CD4-positive, CD25-positive, alpha-beta regulatory T cell (primary cell): ENCODE measurements at regions not wholly inside any gene's neighbourhood (a gene's known extent, or its start where the extent isn't known, plus 50 kb on each side); places are given as distances from the start of the nearest gene placed in this dataset.

Experiments
- ATAC-seq, 2 donors: fragments of 150-1000 bp; cut with Tn5 transposase; one replicate each; pipeline ENCODE4 v1.10.0; 2021; ENCODE audit warnings: low read depth in 2 of 2, moderate number of reproducible peaks in 2 of 2, moderate library complexity in 1 of 2
- DNase-seq, 3 donors: peaks; one replicate each; pipeline versions ENCODE4 v3.0.0 to v3.0.0-alpha.2; 2012 to 2022; ENCODE audit warnings: mixed read lengths in 1 of 3
- H3K27ac ChIP-seq: one replicate; pipeline ENCODE4 v1.7.0; 2013; ENCODE audit warnings: mild to moderate bottlenecking, low read length; ENCODE audit not compliant: insufficient read depth, poor library complexity, severe bottlenecking
- H3K27me3 ChIP-seq: one replicate; pipeline ENCODE4 v1.7.0; 2013; ENCODE audit warnings: low read length; ENCODE audit not compliant: control insufficient read depth, insufficient read depth
- H3K36me3 ChIP-seq: one replicate; pipeline ENCODE4 v1.7.0; 2013; ENCODE audit warnings: mild to moderate bottlenecking, low read length, moderate library complexity; ENCODE audit not compliant: control insufficient read depth, insufficient read depth
- H3K4me1 ChIP-seq: 2 replicates; pipeline ENCODE4 v1.7.0; 2013; ENCODE audit warnings: mild to moderate bottlenecking, low read length; ENCODE audit not compliant: insufficient read depth, control insufficient read depth, poor library complexity, severe bottlenecking
- H3K4me3 ChIP-seq: one replicate; pipeline ENCODE4 v1.7.0; 2013; ENCODE audit warnings: low read depth, mild to moderate bottlenecking, low read length, moderate library complexity
- H3K9me3 ChIP-seq, 2 experiments: 1 replicate in 1 of 2; 2 replicates in 1 of 2; pipeline ENCODE4 v1.7.0; 2013; ENCODE audit warnings: low read length in 2 of 2, mild to moderate bottlenecking in 1 of 2, moderate library complexity in 1 of 2; ENCODE audit not compliant: control insufficient read depth in 2 of 2
- H3K27ac Mint-ChIP-seq, 3 donors: one replicate each; pipeline ENCODE4 v1.8.0; 2020 to 2022; ENCODE audit warnings: mild to moderate bottlenecking in 3 of 3, mixed read lengths in 3 of 3, moderate library complexity in 2 of 3
- H3K27me3 Mint-ChIP-seq: one replicate; pipeline ENCODE4 v1.8.0; 2022; ENCODE audit warnings: mild to moderate bottlenecking, mixed read lengths
- H3K36me3 Mint-ChIP-seq: one replicate; pipeline ENCODE4 v1.8.0; 2020; ENCODE audit warnings: mixed read lengths
- H3K4me1 Mint-ChIP-seq, 4 donors: one replicate each; pipeline ENCODE4 v1.8.0; 2020 to 2022; ENCODE audit warnings: mixed read lengths in 4 of 4, mild to moderate bottlenecking in 1 of 4
- H3K4me3 Mint-ChIP-seq, 4 donors: one replicate each; pipeline ENCODE4 v1.8.0; 2020 to 2022; ENCODE audit warnings: mild to moderate bottlenecking in 4 of 4, mixed read lengths in 4 of 4, moderate library complexity in 3 of 4
- H3K9me3 Mint-ChIP-seq, 7 donors: one replicate each; pipeline ENCODE4 v1.8.0; 2020 to 2022; ENCODE audit warnings: mixed read lengths in 7 of 7, mild to moderate bottlenecking in 3 of 7, moderate library complexity in 2 of 7

DNA sequence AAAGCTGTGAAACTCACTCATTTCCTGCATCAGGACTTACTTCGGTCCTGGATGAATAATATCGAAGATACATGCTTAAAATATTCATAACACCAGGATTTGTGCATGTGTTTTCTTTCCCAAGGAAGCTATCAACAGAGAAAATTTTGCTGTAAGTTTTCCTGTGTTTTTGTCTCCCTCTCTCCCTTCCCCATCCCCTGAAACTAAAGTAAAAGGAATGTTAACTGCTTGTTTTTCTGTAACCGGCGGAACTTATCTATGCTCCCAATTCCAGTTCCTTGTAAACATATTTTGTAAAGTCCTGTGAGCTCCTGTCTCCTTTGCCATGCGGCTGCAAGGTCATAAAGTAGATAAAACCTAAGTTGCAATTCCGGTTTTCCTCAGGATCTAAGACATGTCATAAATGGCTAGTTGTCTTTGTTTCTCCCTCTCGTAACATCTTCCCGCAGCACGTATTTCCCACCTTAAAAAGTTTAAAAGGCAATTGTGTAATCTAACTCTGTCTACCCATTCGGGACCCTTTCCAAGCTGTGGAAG, 79.0 kb upstream of the POM121L12 start:
- Histone ChIP-seq H3K36me3 (no peaks in the 10 kb centered on the region), H3K9me3 (peaks cover 4% of the 10 kb centered on the region in 2 experiments), H3K4me3 (no peak overlapping the region), H3K27me3 (no peaks in the 10 kb centered on the region), H3K27ac (no peak overlapping the region), H3K4me1 (no peaks in the 10 kb centered on the region)
- H3K4me1 Mint-ChIP-seq = no peaks in the 10 kb centered on the region
- DNase-seq (no peak), ATAC-seq (no peak)
- no peak overlapping the region for H3K27ac Mint-ChIP-seq
- H3K27me3 Mint-ChIP-seq = no peaks in the 10 kb centered on the region
- no peaks in the 10 kb centered on the region for H3K36me3 Mint-ChIP-seq
- H3K4me3 Mint-ChIP-seq = no peak overlapping the region
- peaks cover 0 to 30% (median 6%) of the 10 kb centered on the region in 7 donors for H3K9me3 Mint-ChIP-seq

- Mint-ChIP-seq H3K9me3 (peaks cover 0 to 35% (median 6%) of the 10 kb centered on the region in 7 donors), H3K4me3 (no peak overlapping the region), H3K27me3 (no peaks in the 10 kb centered on the region), H3K27ac (no peak overlapping the region), H3K36me3 (no peaks in the 10 kb centered on the region), H3K4me1 (no peaks in the 10 kb centered on the region)
- Histone ChIP-seq H3K4me3 (no peak overlapping the region), H3K36me3 (no peaks in the 10 kb centered on the region), H3K9me3 (peaks cover 4% of the 10 kb centered on the region in 2 experiments), H3K27me3 (no peaks in the 10 kb centered on the region), H3K4me1 (no peaks in the 10 kb centered on the region), H3K27ac (no peak overlapping the region)
- no peak for DNase-seq
- no peak for ATAC-seq
These were observed 79.9 kb upstream of the POM121L12 start for GRCh38 chr7:52955522-52955921.

- Mint-ChIP-seq H3K36me3 (no peaks in the 10 kb centered on the region), H3K27me3 (no peaks in the 10 kb centered on the region), H3K9me3 (peaks cover 1 to 39% (median 5%) of the 10 kb centered on the region in 7 donors), H3K4me3 (no peak overlapping the region), H3K4me1 (no peaks in the 10 kb centered on the region), H3K27ac (no peak overlapping the region)
- Histone ChIP-seq H3K9me3 (no peaks in the 10 kb centered on the region), H3K4me3 (no peak overlapping the region), H3K27me3 (no peaks in the 10 kb centered on the region), H3K4me1 (no peaks in the 10 kb centered on the region), H3K27ac (no peak overlapping the region), H3K36me3 (no peaks in the 10 kb centered on the region)
- no peak for DNase-seq
- ATAC-seq = no peak
These were observed 90.5 kb upstream of the POM121L12 start for GRCh38 chr7:52944921-52945320.

DNA sequence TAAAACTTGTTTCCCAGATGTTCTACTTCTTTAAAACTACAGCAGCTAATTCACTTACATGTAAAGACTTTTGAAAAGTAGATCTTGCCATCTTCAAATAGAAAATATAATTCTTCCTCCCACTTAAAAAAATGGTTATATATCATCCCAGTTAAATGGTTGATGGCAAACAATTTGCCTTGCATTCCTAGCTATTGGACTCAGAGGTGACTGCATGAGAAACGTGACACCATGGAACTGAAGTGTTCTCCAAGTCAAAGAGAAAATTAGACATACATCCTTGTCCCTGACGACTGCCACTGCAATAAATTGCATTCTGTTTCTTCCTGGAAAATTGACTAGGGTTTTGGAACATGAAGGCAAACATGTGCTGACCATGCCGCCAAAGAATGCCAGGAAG, 95.0 kb upstream of the POM121L12 start:
- no peak overlapping the region for H3K4me3 Mint-ChIP-seq
- H3K9me3 ChIP-seq = no peaks in the 10 kb centered on the region
- ATAC-seq = no peak

GRCh38 chr7:52938455-52939133, 96.8 kb upstream of the POM121L12 start:
- Histone ChIP-seq H3K36me3 (no peaks in the 10 kb centered on the region), H3K4me1 (no peaks in the 10 kb centered on the region), H3K4me3 (no peak overlapping the region), H3K27ac (no peak overlapping the region), H3K27me3 (no peaks in the 10 kb centered on the region), H3K9me3 (no peaks in the 10 kb centered on the region)
- no peak for DNase-seq
- Mint-ChIP-seq H3K36me3 (no peaks in the 10 kb centered on the region), H3K9me3 (peaks cover 4 to 26% (median 10%) of the 10 kb centered on the region in 7 donors), H3K4me1 (peaks cover 0 to under 1% (median 0%) of the 10 kb centered on the region in 4 donors), H3K27me3 (no peaks in the 10 kb centered on the region), H3K27ac (no peak overlapping the region), H3K4me3 (no peak overlapping the region)
- no peak for ATAC-seq

More for the DNA sequence above, 95.0 kb upstream of the POM121L12 start:
- Mint-ChIP-seq H3K4me1 (no peaks in the 10 kb centered on the region), H3K27me3 (no peaks in the 10 kb centered on the region), H3K9me3 (peaks cover 0 to 25% (median 7%) of the 10 kb centered on the region in 7 donors), H3K27ac (no peak overlapping the region), H3K36me3 (no peaks in the 10 kb centered on the region)
- Histone ChIP-seq H3K36me3 (no peaks in the 10 kb centered on the region), H3K27me3 (no peaks in the 10 kb centered on the region), H3K27ac (no peak overlapping the region), H3K4me1 (no peaks in the 10 kb centered on the region), H3K4me3 (no peak overlapping the region)
- DNase-seq = no peak

DNA sequence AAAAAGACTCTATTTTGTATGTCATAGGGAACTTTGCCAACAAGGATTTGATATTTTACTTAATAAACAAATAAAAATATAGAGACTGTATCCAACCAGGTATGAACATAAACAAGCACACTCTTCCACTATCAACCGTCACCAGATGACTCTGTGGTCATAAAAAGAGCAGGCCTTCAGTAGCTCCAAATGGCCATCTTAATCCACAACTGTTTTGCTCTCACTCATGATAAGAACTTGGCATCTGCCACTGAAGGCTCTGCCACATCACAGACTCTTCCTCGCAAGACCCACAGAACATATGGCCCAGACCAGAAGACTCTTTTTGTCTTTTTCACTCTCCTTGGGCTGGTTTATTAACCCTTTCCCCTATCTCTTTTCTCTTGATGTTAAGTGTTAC, 98.7 kb upstream of the POM121L12 start:
- Histone ChIP-seq H3K9me3 (no peaks in the 10 kb centered on the region), H3K36me3 (no peaks in the 10 kb centered on the region), H3K27me3 (no peaks in the 10 kb centered on the region), H3K4me1 (no peaks in the 10 kb centered on the region), H3K4me3 (no peak overlapping the region), H3K27ac (no peak overlapping the region)
- Mint-ChIP-seq H3K27ac (no peak overlapping the region), H3K36me3 (no peaks in the 10 kb centered on the region), H3K9me3 (peaks cover 5 to 37% (median 14%) of the 10 kb centered on the region in 7 donors), H3K4me3 (no peak overlapping the region), H3K4me1 (peaks cover 0 to 2% (median 0%) of the 10 kb centered on the region in 4 donors), H3K27me3 (no peaks in the 10 kb centered on the region)
- ATAC-seq (no peak), DNase-seq (no peak)

- no peak overlapping the region for H3K4me3 Mint-ChIP-seq
- H3K27ac ChIP-seq = no peak overlapping the region
- peaks cover 0 to 27% (median 12%) of the 10 kb centered on the region in 7 donors for H3K9me3 Mint-ChIP-seq
- ATAC-seq (no peak), DNase-seq (no peak)
- H3K36me3 Mint-ChIP-seq = no peaks in the 10 kb centered on the region
- H3K27me3 Mint-ChIP-seq = no peaks in the 10 kb centered on the region
- no peaks in the 10 kb centered on the region for H3K27me3 ChIP-seq
- no peaks in the 10 kb centered on the region for H3K4me1 ChIP-seq
- H3K9me3 ChIP-seq = peaks cover 0 to 8% of the 10 kb centered on the region in 2 experiments
- H3K4me1 Mint-ChIP-seq = peaks cover 0 to under 1% (median 0%) of the 10 kb centered on the region in 4 donors
- H3K36me3 ChIP-seq = no peaks in the 10 kb centered on the region
- no peak overlapping the region for H3K4me3 ChIP-seq
- H3K27ac Mint-ChIP-seq = no peak overlapping the region
These were observed 106.8 kb upstream of the POM121L12 start for GRCh38 chr7:52928591-52928990.

- no peaks in the 10 kb centered on the region for H3K4me1 Mint-ChIP-seq
- ATAC-seq = no peak
- DNase-seq = no peak
- no peaks in the 10 kb centered on the region for H3K4me1 ChIP-seq
- peaks cover 7 to 12% of the 10 kb centered on the region in 2 experiments for H3K9me3 ChIP-seq
- no peak overlapping the region for H3K27ac ChIP-seq
- no peak overlapping the region for H3K4me3 Mint-ChIP-seq
- H3K27ac Mint-ChIP-seq = no peak overlapping the region
- no peaks in the 10 kb centered on the region for H3K36me3 ChIP-seq
- H3K36me3 Mint-ChIP-seq = no peaks in the 10 kb centered on the region
- H3K27me3 ChIP-seq = no peaks in the 10 kb centered on the region
- no peaks in the 10 kb centered on the region for H3K27me3 Mint-ChIP-seq
- peaks cover 0 to 24% (median 14%) of the 10 kb centered on the region in 7 donors for H3K9me3 Mint-ChIP-seq
- H3K4me3 ChIP-seq = no peak overlapping the region
These were observed 110.1 kb upstream of the POM121L12 start for GRCh38 chr7:52925332-52925731.
